ENCODE measurements at regions not wholly inside any gene's neighbourhood (a gene's known extent, or its start where the extent isn't known, plus 50 kb on each side); places are given as distances from the start of the nearest gene placed in this dataset.

DNA sequence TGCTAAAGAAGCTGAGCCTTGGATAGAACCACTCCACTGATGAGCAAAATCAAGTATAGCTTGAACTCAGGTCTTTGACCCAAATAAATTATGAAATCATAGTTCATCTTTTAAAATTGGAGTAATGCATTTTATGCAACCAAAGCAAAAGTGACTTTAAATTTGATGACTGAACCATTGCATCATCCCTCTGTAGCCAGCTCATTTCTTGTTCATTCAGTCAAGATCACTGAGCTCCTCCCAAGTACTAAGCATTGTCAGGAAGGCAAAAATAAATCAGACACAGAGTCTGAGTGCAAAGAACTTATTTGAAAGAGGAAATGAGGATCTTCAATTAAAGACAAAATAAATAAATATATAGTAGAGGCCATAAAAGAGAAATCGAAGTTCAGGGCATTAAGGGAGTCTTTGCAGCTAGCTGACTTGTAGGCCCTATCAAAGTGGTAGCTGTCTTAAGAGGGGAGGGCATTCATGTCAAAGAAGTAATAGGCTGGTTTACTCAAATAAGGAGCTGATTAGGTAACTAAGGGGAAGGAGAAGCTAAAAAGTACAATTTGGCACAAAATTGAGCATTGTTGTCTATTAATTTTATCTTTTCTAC is 411.8 kb downstream of the MTX2 start:
- TF ChIP-seq, protein P1, sequence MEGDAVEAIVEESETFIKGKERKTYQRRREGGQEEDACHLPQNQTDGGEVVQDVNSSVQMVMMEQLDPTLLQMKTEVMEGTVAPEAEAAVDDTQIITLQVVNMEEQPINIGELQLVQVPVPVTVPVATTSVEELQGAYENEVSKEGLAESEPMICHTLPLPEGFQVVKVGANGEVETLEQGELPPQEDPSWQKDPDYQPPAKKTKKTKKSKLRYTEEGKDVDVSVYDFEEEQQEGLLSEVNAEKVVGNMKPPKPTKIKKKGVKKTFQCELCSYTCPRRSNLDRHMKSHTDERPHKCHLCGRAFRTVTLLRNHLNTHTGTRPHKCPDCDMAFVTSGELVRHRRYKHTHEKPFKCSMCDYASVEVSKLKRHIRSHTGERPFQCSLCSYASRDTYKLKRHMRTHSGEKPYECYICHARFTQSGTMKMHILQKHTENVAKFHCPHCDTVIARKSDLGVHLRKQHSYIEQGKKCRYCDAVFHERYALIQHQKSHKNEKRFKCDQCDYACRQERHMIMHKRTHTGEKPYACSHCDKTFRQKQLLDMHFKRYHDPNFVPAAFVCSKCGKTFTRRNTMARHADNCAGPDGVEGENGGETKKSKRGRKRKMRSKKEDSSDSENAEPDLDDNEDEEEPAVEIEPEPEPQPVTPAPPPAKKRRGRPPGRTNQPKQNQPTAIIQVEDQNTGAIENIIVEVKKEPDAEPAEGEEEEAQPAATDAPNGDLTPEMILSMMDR (conservative IDR thresholded peaks at IDR 0.05 in 1 of 2, IDR thresholded peaks at IDR 0.05 in 1 of 2; ENCODE audit: extremely low read depth in 1 of 2, insufficient read depth in 1 of 2, low read depth in 1 of 2, low read length in 2 of 2), result no peak
- no peak for TF ChIP-seq EZH2 (IDR thresholded peaks at IDR 0.05; ENCODE audit: borderline replicate concordance, low read length)
